CD4-positive, alpha-beta T cell treated with Interleukin-6 at 100 ng/mL for 8 hours (primary cell): ENCODE measurements at regions not wholly inside any gene's neighbourhood (a gene's known extent, or its start where the extent isn't known, plus 50 kb on each side); places are given as distances from the start of the nearest gene placed in this dataset.

Source experiments
- DNase-seq: peaks from one replicate; pipeline ENCODE4 v3.0.0-alpha.2; 2020; ENCODE audit warnings: mixed read lengths, low spot score

DNA sequence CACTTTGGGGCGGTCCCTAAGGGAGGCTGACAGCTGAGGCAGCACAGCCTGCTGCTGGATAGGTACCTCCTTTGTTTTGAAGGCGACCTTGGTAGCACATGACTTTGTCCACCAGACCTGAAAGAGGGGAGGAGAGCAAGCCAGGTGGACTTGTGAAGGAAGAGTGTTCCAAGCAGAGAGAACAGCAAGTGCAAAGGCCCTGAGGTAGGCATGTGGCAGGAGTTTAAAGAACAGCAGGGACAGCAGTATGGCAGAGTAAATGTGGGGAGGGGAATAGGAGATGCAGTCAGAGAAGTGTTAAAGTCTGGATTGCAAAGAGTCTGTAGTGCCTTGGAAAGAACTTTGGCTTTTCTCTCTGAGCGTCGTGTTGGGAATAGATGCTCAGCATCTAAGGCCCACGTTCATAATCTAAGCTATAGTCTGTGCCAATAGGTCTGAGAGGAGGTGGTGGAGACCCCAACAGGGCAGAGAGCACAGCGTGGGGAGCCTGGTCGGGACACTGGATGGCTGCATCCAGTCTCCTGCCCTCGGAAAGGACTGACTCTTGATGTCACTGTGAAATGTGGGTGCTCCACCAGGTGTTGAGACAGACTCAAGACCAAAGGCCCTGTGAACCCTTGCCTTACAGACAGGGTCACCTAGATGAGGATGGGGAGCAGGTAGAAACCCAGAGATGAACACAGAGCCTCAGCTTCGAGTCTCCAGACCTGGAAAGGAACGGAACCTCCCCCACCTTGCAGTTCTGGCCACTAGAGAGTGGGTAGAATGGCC, 242.1 kb upstream of the PWP1 start:
- DNase-seq: no peak

DNA sequence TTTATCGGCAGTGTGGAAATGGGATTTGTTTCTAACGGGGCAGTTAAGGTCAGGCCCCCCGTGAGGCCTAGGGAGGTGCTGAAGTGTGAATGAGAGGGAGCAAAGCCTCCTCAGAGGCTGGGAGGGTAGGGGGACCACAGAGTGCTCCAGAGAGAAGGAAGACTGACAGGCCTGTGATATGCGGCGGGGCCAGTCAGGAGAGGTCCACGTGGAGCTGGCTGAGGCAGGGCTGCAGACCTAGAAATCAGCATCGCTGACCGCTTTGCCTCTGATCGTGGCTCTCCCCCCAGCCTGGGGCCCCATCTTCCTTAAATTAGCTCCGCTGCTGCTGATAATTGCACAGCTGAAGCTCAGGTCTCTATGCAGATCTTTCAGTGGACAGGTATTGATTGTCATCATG, 240.8 kb upstream of the PWP1 start:
- no peak for DNase-seq

DNA sequence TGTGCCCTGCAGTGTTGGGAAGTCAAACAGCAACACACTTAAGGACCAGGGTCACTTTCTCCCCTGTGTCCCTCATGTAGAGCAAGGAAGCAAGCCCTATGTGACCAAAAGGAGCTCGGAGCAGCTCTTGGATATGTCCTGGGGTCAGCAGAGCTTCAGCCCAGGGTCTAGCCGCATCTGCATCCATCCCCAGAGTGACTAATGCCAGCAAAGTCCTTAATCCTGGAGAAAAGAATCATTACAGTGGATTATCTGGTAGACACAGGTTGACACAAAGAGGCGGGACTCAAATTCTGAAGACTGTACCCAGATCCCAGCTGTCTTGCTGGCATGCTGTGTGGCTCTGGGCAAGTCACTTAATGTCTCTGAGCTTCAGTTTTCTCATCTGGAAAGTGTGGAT, 239.1 kb upstream of the PWP1 start:
- no peak for DNase-seq

DNA sequence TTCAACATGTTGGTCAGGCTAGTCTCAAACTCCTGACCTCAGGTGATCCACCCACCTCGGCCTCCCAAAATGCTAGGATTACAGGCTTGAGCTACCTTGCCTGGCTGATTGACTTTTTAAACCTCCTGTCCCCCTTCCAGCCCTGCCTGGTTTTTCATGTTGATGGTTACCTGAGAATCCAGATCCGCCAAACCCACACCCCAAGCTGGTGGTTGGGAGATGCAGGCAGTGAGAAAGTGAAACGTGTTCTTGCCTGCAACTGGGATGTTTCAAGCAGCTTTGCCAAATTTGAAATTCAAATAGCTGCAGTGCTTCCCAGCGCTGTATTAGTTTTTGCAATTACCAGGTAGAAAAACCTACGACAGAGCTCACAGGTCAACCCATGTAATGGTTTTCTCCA, 238.3 kb upstream of the PWP1 start:
- DNase-seq: no peak

DNA sequence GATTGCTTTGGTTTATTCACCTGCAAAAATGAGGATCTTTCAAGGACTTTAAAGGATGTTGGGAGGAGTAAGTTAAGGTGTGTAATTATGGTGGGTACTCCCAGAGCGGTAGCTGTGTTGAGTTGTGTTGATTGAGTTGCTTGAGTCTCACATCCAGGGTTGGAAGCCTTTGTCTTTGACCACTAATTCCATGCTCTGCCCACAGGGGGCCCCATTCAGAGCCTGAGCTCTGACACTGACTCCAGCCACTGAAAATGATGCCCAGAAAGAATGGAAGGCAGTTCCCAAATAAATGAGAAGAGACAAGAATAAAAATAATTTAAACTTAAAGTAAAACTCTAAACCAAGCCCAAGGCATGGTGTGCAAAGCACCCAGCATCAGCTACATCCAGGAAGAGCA, 237.4 kb upstream of the PWP1 start:
- no peak for DNase-seq

DNA sequence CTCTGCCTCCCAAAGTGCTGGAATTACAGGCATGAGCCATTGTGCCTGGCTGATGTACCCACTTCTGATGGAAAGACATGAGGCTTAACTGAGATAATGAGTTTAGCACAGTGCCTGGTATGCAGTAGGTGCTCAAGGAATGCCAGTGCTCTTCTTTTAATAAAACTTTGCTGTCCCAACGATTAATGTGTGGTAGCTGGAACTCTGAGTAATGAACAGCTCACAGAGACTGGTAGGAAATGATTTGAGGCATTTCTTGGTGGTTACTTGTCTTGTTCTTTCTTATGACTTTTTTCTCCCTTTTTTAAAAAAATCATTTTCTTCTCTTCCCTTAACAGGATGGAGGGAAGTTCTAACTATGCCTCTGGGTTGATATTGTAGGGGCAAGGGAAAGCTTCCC, 235.7 kb upstream of the PWP1 start:
- no peak for DNase-seq

DNA sequence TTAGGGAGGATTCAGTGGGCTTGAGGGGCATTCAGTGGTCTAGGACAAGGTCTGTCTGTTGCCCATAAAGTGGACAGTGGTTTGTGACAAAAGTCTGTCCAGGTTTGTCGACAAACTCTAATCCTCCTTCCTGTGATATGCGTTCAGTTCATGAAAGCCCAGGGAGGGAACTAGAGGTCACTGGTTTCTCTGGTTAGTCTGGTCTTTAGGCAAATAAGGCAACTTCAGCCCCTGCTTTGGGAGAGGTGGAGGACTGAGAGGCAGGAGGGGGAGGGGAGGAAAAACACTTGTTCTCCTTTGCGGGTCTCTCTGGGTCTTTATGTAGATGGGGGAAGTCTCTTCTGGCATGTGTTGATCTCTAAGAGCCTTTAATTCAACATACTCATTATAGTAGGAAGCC, 235.1 kb upstream of the PWP1 start:
- no peak for DNase-seq

DNA sequence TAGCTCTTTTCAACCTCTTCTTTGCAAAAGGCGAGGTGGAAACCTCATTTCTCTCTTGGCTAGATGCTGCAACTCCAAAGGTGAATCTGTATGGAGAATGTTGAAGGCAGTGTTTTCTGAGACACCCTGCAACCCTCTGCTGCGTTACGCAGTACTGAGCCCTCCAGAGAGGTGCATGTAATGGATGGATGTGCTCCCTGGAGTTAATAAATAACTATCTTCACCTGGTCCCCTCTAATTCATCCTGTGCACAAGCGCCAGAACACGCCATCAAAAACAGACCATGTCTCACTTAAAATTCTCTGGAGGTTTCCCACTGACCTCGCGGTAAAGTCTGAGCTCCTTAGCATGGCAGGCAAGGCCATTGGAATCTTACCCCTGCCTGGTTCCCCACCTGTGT, 234.4 kb upstream of the PWP1 start:
- DNase-seq: no peak

DNA sequence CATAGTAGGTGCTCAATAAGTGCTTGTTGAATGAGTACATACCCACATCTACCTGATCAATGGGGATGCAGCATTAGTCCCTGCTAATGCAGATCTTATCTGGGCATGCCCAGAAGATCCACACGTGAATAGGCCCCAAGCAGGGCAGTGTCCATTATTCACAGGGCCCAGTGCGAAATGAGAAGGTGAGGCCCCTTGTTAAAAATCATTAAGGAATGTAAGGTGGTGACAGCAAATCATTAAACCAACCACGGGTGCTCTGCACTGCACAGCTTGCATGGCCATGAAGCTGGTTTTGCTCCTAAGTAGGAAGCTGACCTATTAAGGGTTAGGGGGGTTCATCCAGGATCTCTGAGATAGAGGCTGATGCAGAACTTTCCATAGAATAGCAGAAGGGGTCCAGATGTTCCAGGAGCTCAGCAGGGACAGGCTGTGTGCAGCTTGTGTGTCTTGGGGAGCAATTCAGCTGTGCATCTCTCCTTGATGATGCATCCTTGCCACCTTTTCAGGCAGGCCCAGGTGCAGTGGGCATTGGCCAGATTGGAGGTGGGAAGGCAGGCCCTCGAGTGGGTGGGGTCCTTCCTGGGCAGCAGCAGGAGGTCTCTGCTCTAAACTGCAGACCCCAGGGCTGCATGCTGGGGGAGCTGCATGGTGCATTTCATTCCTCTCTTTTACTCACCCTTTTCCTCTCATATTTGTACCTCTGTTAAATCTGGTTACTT, 231.3 kb upstream of the PWP1 start:
- DNase-seq: no peak

DNA sequence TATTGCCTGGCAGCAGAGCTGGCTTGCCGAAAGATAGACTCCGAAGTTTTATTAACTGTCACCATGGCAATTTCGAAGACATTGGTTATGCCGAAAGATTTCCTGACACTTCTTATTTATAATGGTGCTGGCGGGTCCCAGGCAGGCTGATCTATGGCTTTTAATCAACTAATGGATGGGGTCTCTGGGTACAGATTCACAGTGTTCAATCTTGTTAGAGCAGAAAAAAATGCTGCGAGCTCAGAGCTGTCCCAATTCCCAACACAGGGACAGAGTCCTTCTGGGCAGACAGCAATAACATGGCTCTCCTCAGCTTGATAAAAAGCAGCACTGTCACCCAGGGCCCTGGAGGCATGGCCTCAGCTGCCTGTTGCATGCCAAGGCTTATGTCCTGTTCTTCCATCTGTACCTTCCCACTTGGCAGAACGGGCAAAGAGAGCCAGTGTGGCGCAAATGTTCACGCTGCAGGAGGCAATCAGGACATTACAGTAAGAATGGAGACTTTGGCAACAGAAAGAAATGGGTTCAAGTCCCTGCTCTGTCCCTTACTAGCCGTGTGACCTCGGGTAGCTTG, 228.2 kb upstream of the PWP1 start:
- DNase-seq: no peak

DNA sequence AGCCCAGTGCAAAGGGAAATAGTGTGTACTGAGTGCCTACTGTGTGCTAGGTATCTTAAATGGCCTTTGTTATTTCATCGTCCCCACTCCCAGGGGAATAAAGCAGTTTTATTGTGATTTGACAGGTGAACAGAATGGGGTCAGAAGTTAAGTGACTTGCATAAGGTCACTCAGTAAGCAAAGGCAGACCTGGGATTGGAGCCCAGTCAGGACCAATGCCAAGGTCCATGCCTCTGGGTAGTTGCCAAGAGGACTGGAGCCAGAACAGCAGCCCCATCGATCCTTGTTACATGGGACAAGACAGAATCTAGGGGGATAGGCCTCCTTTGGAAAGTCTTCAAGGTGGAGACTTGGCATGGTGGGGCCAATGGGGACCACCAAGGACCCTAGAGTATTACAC, 227.4 kb upstream of the PWP1 start:
- DNase-seq: no peak

DNA sequence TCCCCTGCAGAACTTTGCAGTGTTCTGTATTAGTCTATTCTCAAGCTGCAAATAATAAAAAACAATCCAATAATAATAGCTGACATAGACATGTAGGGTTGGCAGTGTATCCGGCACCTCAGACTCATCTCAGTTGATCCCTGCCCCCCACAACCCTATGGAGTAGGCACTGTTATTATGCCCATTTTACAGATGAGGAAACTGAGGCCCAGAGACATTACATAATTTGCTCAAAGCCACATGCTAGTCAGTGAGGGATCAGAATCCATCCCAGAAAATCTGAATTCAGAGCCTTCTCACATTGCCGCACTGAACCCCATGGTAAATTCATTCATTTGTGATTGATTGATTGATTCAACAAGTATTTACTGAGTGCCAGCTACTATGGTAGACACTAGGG, 226.6 kb upstream of the PWP1 start:
- no peak for DNase-seq

DNA sequence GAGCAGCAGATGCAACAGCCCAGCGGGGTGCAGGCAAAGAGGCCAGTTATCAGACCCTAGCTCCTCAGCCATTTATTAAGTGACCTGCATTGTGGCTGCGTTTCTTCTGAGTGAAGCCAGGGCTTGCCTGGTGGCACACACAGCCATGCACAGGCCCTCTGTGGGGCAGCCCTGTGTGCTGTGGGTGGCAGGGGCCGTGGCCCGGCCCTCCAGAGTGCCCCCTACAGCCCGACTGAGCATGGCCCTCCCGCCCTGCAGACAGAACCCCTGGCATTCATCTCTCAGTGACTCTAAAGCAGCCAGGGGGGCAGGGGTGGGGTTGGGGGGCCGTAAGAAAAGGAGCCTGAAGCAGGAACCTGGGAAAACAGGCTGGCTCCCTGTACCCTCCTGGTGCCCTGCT, 226.0 kb upstream of the PWP1 start:
- no peak for DNase-seq

DNA sequence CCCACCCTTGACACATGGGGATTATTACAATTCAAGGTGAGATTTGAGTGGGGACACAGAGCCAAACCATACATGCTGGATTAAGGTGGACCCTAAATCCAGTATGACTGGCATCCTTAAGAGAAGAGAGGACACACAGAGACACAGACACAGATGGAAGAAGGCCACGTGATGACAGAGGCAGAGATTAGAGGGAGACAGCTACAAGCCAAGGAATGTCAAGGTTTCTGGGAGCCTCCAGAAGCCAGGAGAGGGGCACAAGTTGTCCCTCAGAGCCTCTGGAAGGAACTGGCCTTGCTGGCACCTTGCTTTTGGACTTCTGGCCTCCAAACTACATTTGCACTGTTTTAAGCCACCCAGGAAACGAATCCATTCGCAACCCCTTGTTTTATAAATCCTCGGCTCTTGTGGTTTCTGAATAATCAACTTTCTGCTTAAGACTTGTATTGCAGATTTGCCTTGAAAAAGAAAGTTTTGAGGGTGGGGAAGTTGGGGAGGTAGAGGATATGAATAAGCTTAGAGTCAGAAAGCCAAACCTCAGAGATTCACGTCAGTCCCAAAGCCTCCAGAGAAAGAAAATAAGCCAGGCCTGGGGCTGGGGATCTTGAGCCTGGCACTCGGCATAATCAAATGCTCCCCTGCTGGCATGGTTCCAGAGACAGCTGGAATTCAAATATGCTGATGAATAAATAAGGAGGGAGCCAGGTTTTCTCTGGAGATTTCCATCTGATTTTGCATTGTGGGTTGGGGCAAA, 224.2 kb upstream of the PWP1 start:
- no peak for DNase-seq

DNA sequence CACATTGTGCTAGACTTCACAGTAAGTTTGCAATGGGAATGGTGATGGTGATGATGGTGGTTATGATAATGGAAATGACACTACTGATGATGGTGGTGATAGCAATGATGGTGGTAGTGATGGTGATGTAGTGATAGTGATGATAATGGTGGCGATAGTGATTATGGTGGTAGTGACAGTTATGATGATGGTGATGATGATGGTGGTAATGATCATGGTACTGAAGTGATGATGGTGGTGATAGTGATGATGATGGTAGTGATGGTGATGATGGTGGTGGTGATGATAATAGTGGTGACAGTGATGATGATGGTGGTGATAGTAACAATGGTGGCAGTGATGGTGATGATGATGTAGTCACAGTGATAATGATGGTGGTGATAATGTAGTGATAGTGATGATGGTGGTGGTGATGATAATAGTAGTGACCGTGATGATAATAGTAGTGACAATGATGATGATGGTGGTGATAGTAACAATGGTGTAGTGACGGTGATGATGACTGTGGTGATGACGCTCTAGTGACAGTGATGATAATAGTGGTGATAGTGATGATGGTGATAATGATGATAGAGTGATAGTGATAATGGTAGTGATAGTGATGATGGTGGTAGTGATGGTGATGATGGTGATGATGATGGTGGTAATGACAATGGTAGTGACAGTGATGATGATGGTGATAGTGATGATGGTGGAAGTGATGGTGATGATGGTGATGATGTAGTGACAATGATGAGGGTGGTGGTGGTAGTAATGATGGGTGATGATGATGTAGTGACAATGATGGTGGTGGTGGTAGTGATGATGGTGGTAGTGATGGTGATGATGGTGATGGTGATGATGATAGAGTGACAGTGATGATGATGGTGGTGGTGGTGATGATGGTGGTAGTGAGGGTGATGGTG, 222.9 kb upstream of the PWP1 start:
- no peak for DNase-seq

DNA sequence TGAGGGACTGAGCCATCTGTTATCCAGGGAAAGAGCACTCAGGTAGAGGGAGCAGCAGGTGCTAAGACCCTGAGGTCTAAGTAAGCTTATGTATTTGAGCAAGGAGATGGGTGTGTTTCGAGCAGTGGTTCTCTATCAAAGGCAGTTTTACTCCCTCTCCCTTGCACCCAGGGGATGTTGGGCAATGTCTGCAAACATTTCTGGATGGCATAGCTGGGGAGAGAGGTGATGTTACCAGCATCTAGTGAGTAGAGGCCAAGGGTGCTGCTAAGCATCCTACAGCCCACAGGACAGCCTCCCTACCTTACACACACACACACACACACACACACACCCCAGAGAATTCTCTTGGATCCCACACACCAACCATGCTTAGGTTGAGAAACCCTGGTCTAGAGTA, 221.0 kb upstream of the PWP1 start:
- DNase-seq: no peak

DNA sequence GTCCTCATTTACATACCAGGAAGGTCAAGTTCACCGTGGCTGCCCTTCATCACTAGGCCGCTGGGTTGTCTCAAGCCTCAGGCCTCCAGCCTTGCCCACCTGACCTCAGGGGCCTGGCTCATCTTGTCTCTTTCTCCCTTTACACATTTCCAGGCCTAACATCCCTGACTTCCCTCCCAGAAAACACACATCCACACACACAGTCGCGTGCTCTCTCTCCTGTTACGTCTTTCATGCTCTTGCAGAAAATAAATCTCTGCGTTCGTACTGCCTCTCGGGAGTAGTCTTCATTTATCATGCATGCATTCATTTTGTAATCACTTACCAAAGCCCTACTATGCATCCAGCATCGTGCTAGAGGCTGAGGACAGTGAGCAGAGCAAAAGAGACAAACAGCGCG, 220.0 kb upstream of the PWP1 start:
- DNase-seq: no peak

DNA sequence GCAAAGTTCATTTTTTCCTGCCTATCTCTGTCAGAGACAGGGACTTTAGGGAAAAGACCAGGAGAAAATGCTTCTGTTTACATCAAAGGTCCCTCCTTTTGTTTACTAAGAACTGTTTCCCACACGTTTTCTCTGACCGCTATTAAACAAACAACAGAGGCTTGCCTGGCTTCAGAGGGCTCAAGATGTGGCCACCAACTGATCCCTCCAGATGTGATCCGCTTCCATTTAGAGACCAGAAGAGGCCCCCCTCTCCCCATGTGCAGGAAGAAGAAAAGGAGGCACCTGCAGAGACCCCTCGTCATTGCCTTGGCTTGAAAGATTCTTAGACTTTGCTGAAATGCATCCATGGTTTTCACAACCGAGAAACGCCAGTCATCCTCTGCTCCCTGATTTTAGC, 217.9 kb upstream of the PWP1 start:
- no peak for DNase-seq

DNA sequence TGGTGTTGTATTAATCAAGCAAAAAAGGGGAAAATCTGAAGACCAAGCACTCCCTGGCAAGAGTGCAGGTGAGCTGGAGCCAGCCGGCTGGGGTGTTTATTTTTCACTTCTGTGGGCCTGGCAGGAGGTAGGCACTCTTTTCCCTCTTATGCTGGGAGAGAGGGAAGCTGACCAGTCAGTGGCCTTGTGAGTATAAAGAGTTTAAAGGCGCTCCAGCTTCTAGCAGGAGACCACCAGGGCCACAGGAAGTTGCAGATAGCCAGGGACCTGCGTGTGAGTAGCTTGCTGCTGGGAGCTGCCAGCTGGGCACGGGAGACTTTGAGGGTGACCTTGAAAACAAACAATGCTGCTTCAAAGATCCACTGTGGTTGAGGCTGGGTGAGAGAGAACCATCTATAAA, 217.4 kb upstream of the PWP1 start:
- no peak for DNase-seq

DNA sequence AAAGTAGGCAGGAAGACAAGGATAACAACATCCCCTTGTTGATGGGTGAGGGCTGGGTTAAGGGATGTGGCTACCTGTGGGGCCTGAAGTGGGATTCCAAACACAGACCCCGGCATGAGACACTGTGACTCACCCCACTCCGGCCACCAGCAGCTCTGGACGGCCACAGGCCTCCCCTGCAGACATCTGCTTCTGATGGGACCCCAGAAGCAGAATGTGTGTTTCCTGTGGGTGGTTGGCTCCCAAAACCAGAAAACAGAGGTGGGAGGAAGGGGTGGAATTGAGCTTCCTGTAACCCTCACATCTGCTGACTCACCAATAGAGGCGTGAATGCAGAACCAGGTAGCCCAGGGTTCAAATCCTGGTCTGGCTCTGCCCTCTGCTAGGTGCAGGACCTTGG, 216.6 kb upstream of the PWP1 start:
- DNase-seq: no peak

DNA sequence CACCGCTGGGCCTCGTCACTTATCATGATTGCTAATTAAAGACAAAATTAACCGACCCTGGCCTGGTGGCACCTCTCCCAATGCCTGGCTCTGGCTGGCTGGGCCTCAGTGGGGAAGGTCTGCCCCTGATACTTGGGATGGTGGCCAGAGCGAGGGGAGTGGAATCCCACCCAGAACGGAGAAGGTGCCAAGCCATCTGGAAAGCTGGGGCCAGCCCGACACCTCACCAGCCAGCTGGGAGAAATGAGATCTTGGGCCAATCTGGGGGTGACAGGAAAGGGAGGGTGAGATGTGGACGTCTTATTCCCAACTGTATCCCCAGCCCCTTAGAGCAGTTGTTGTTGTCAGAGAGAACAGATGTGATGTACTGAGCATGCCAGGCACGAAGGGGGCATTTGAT, 215.0 kb upstream of the PWP1 start:
- DNase-seq: no peak

DNA sequence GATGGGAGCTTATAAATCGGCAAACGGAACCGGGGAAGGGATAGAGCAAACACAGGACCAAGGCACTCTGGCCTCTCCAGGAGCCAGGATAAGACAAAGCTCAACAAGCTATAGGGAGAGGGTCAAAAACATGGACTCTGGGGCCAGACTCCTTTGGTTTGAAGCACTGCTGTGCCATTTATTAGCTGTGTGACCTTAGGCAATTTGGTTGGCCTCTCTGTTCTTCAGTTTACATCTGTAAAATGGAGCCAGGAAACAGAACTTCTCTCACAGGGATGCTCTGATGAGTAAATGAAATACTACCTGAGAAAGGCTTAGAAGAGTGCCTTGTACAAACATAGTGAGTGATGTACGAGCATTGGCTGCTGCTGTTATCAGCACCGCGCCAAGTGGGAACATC, 213.3 kb upstream of the PWP1 start:
- no peak for DNase-seq
